Activated naive CD8-positive, alpha-beta T cell treated with anti-CD3 and anti-CD28 coated beads, Interleukin-2, amount 10 ng/mL, durations not matched to agents 7 days and 5 days (primary cell): ENCODE measurements at regions not wholly inside any gene's neighbourhood (a gene's known extent, or its start where the extent isn't known, plus 50 kb on each side); places are given as distances from the start of the nearest gene placed in this dataset.
A peak's percentile ranks its signal among the peaks of the same experiment; 100 is the strongest.

Experiments
- ATAC-seq: fragments of 150-1000 bp; cut with Tn5 transposase; one replicate; pipeline ENCODE4 v1.10.0; 2021; ENCODE audit warnings: low read depth, moderate library complexity
- POLR2A ChIA-PET: fragments of 350-600 bp; sonication (Branson Sonifier 250); formaldehyde crosslinking; loops from one replicate; lab custom pipeline; 2021; ENCODE audit warnings: antibody characterized with exemption; lab: Charles Lee
- DNase-seq: peaks from one replicate; pipeline ENCODE4 v3.0.0; 2021
- H3K27ac Mint-ChIP-seq: one replicate; pipeline ENCODE4 v1.8.0; 2022; ENCODE audit warnings: mild to moderate bottlenecking, mixed read lengths
- H3K27me3 Mint-ChIP-seq: one replicate; pipeline ENCODE4 v1.8.0; 2022; ENCODE audit warnings: mild to moderate bottlenecking, moderate library complexity, mixed read lengths
- H3K36me3 Mint-ChIP-seq: one replicate; pipeline ENCODE4 v1.8.0; 2021; ENCODE audit warnings: mild to moderate bottlenecking, mixed read lengths
- H3K4me1 Mint-ChIP-seq: one replicate; pipeline ENCODE4 v1.8.0; 2021; ENCODE audit warnings: mixed read lengths
- H3K4me3 Mint-ChIP-seq: one replicate; pipeline ENCODE4 v1.8.0; 2022; ENCODE audit warnings: mild to moderate bottlenecking, moderate library complexity, mixed read lengths
- H3K9me3 Mint-ChIP-seq: one replicate; pipeline ENCODE4 v1.8.0; 2021; ENCODE audit warnings: mixed read lengths

- Mint-ChIP-seq H3K9me3 (peaks cover 4% of the 10 kb centered on the region), H3K36me3 (peaks cover 2% of the 10 kb centered on the region), H3K27me3 (no peaks in the 10 kb centered on the region), H3K27ac (no peak overlapping the region), H3K4me1 (peaks cover 2% of the 10 kb centered on the region), H3K4me3 (no peak overlapping the region)
- ATAC-seq (peak; percentile 70), DNase-seq (no peak)
- POLR2A ChIA-PET = interaction anchor here (0.7 kb wide), 1 partner anchor 103 kb away, joined by 7 read pairs; no protein-coding TSS in a partner anchor
Observed at GRCh38 chr10:47145290-47145934, 154.6 kb upstream of the GDF10 start.

- ATAC-seq (no peak), DNase-seq (no peak)
- Mint-ChIP-seq H3K27ac (no peak overlapping the region), H3K4me3 (no peak overlapping the region), H3K36me3 (peaks cover 2% of the 10 kb centered on the region), H3K9me3 (peaks cover 4% of the 10 kb centered on the region), H3K27me3 (no peaks in the 10 kb centered on the region), H3K4me1 (peaks cover 2% of the 10 kb centered on the region)
- POLR2A ChIA-PET = no interaction called here
Observed at GRCh38 chr10:47146572-47146971, 153.4 kb upstream of the GDF10 start.

- Mint-ChIP-seq H3K4me3 (no peak overlapping the region), H3K36me3 (peaks cover 2% of the 10 kb centered on the region), H3K4me1 (peaks cover 2% of the 10 kb centered on the region), H3K27me3 (no peaks in the 10 kb centered on the region), H3K9me3 (peaks cover 4% of the 10 kb centered on the region), H3K27ac (no peak overlapping the region)
- ATAC-seq (no peak), DNase-seq (no peak)
- POLR2A ChIA-PET = no interaction called here
Observed at GRCh38 chr10:47147186-47147585, 152.8 kb upstream of the GDF10 start.

- Mint-ChIP-seq H3K36me3 (peaks cover 12% of the 10 kb centered on the region), H3K27me3 (no peaks in the 10 kb centered on the region), H3K9me3 (peaks cover 20% of the 10 kb centered on the region), H3K4me1 (peaks cover 8% of the 10 kb centered on the region), H3K27ac (no peak overlapping the region), H3K4me3 (no peak overlapping the region)
- no peak for ATAC-seq
- DNase-seq = no peak
- POLR2A ChIA-PET = no interaction called here
Observed at GRCh38 chr10:47150581-47150980, 149.4 kb upstream of the GDF10 start.

GRCh38 chr10:47151920-47152319 is 148.1 kb upstream of the GDF10 start:
- DNase-seq = no peak
- H3K27ac Mint-ChIP-seq = no peak overlapping the region
- H3K4me3 Mint-ChIP-seq = no peak overlapping the region
- no peak for ATAC-seq
- no peaks in the 10 kb centered on the region for H3K27me3 Mint-ChIP-seq
- POLR2A ChIA-PET = no interaction called here
- H3K9me3 Mint-ChIP-seq = peaks cover 25% of the 10 kb centered on the region
- H3K36me3 Mint-ChIP-seq = peaks cover 13% of the 10 kb centered on the region
- peaks cover 6% of the 10 kb centered on the region for H3K4me1 Mint-ChIP-seq

GRCh38 chr10:47152861-47153349 is 147.1 kb upstream of the GDF10 start:
- Mint-ChIP-seq H3K27ac (no peak overlapping the region), H3K4me3 (no peak overlapping the region), H3K4me1 (peaks cover 6% of the 10 kb centered on the region), H3K36me3 (peaks cover 12% of the 10 kb centered on the region), H3K27me3 (no peaks in the 10 kb centered on the region), H3K9me3 (peaks cover 24% of the 10 kb centered on the region)
- no peak for DNase-seq
- no peak for ATAC-seq
- POLR2A ChIA-PET = no interaction called here

GRCh38 chr10:47154762-47155161 is 145.2 kb upstream of the GDF10 start:
- Mint-ChIP-seq H3K27ac (no peak overlapping the region), H3K36me3 (peaks cover 12% of the 10 kb centered on the region), H3K4me1 (peaks cover 6% of the 10 kb centered on the region), H3K9me3 (peaks cover 24% of the 10 kb centered on the region), H3K4me3 (no peak overlapping the region), H3K27me3 (no peaks in the 10 kb centered on the region)
- POLR2A ChIA-PET = no interaction called here
- ATAC-seq (no peak), DNase-seq (no peak)

- POLR2A ChIA-PET = interaction anchor here (1.5 kb wide), 1 partner anchor 9 kb away, joined by 5 read pairs; no protein-coding TSS in a partner anchor
- ATAC-seq = no peak
- Mint-ChIP-seq H3K27me3 (no peaks in the 10 kb centered on the region), H3K36me3 (peaks cover 12% of the 10 kb centered on the region), H3K4me3 (no peak overlapping the region), H3K9me3 (peaks cover 23% of the 10 kb centered on the region), H3K27ac (no peak overlapping the region), H3K4me1 (peaks cover 8% of the 10 kb centered on the region)
- DNase-seq = no peak
Observed at GRCh38 chr10:47156873-47157272, 143.1 kb upstream of the GDF10 start.

GRCh38 chr10:47158116-47159071 is 141.6 kb upstream of the GDF10 start:
- no peak for ATAC-seq

GRCh38 chr10:47159361-47160260 is 140.4 kb upstream of the GDF10 start:
- ATAC-seq (no peak), DNase-seq (no peak)
- H3K27me3 Mint-ChIP-seq = peaks cover 2% of the 10 kb centered on the region
- POLR2A ChIA-PET = no interaction called here
- peaks cover 6% of the 10 kb centered on the region for H3K36me3 Mint-ChIP-seq
- H3K4me1 Mint-ChIP-seq = peaks cover 3% of the 10 kb centered on the region
- H3K9me3 Mint-ChIP-seq = peaks cover 13% of the 10 kb centered on the region
- H3K27ac Mint-ChIP-seq = no peak overlapping the region
- no peak overlapping the region for H3K4me3 Mint-ChIP-seq

More at GRCh38 chr10:47158116-47159071, 141.6 kb upstream of the GDF10 start:
- peaks cover 1% of the 10 kb centered on the region for H3K4me1 Mint-ChIP-seq
- no peak for DNase-seq
- POLR2A ChIA-PET = no interaction called here
- no peak overlapping the region for H3K27ac Mint-ChIP-seq
- peaks cover 17% of the 10 kb centered on the region for H3K9me3 Mint-ChIP-seq
- H3K4me3 Mint-ChIP-seq = no peak overlapping the region
- H3K27me3 Mint-ChIP-seq = no peaks in the 10 kb centered on the region
- peaks cover 10% of the 10 kb centered on the region for H3K36me3 Mint-ChIP-seq

- peaks cover 9% of the 10 kb centered on the region for H3K4me1 Mint-ChIP-seq
- POLR2A ChIA-PET = no interaction called here
- DNase-seq (no peak), ATAC-seq (no peak)
- no peak overlapping the region for H3K27ac Mint-ChIP-seq
- no peak overlapping the region for H3K4me3 Mint-ChIP-seq
- H3K9me3 Mint-ChIP-seq = peaks cover 7% of the 10 kb centered on the region
- H3K36me3 Mint-ChIP-seq = peaks cover 2% of the 10 kb centered on the region
- H3K27me3 Mint-ChIP-seq = peaks cover 2% of the 10 kb centered on the region
Observed at GRCh38 chr10:47160261-47160908, 139.6 kb upstream of the GDF10 start.

GRCh38 chr10:47160967-47161366 is 139.0 kb upstream of the GDF10 start:
- H3K4me1 Mint-ChIP-seq = peaks cover 14% of the 10 kb centered on the region
- no peak overlapping the region for H3K27ac Mint-ChIP-seq
- H3K36me3 Mint-ChIP-seq = no peaks in the 10 kb centered on the region
- DNase-seq (no peak), ATAC-seq (no peak)
- POLR2A ChIA-PET = no interaction called here
- H3K4me3 Mint-ChIP-seq = no peak overlapping the region
- H3K9me3 Mint-ChIP-seq = peaks cover 6% of the 10 kb centered on the region
- peaks cover 2% of the 10 kb centered on the region for H3K27me3 Mint-ChIP-seq
